HepG2 (cell line): ENCODE measurements at regions not wholly inside any gene's neighbourhood (a gene's known extent, or its start where the extent isn't known, plus 50 kb on each side); places are given as distances from the start of the nearest gene placed in this dataset.

Experiments
- CBX5 ChIP-seq: sonication (generic); formaldehyde crosslinking; IDR thresholded peaks from 2 replicates; pipeline ENCODE4 v1.4.0; 2020; ENCODE audit warnings: missing genetic modification reagents, borderline replicate concordance
- ELF1 ChIP-seq: sonication (generic); formaldehyde crosslinking; IDR thresholded peaks from 2 replicates; pipeline ENCODE4 v1.4.0; 2020; ENCODE audit warnings: missing genetic modification reagents
- FOXP1 ChIP-seq, 2 experiments: fragments of 450-650 bp in 1 of 2; IDR thresholded peaks; 2 replicates each; pipeline ENCODE4 v1.6.1; 2017 to 2018; ENCODE audit warnings: antibody characterized with exemption in 1 of 2
- HNF1A ChIP-seq, 2 experiments: sonication (generic) in 1 of 2; formaldehyde crosslinking in 1 of 2; IDR thresholded peaks; 2 replicates each; pipeline versions ENCODE4 v1.4.0 to v1.6.1; 2016 to 2020; ENCODE audit warnings: borderline replicate concordance in 1 of 2, low read depth in 1 of 2, mild to moderate bottlenecking in 1 of 2, missing genetic modification reagents in 1 of 2
- HNF4A ChIP-seq: sonication (generic); formaldehyde crosslinking; IDR thresholded peaks from 2 replicates; pipeline ENCODE4 v1.4.0; 2020; ENCODE audit warnings: missing genetic modification reagents
- MNT ChIP-seq: fragments of 450-650 bp; IDR thresholded peaks from 2 replicates; pipeline ENCODE4 v1.6.1; 2016
- NR1H2 ChIP-seq: sonication (generic); formaldehyde crosslinking; IDR thresholded peaks from 2 replicates; pipeline ENCODE4 v1.8.1; 2022; ENCODE audit warnings: low read depth, missing genetic modification reagents, borderline replicate concordance
- PHB2 ChIP-seq: fragments of 450-650 bp; IDR thresholded peaks from 2 replicates; pipeline ENCODE4 v1.6.1; 2018; ENCODE audit not compliant: partially characterized antibody
- SNAI1 ChIP-seq: sonication (generic); formaldehyde crosslinking; IDR thresholded peaks from 2 replicates; pipeline ENCODE4 v1.5.0; 2020; ENCODE audit warnings: mild to moderate bottlenecking, missing genetic modification reagents, borderline replicate concordance
- SOX5 ChIP-seq: IDR thresholded peaks from 2 replicates; pipeline ENCODE4 v1.6.1; 2016; ENCODE audit warnings: borderline replicate concordance
- THRA ChIP-seq: sonication (generic); formaldehyde crosslinking; IDR thresholded peaks from 2 replicates; pipeline ENCODE4 v1.4.0; 2020; ENCODE audit warnings: missing genetic modification reagents, borderline replicate concordance
- TRAFD1 ChIP-seq: sonication (generic); formaldehyde crosslinking; IDR thresholded peaks from 2 replicates; pipeline ENCODE4 v1.5.1; 2020; ENCODE audit warnings: missing genetic modification reagents, mild to moderate bottlenecking, borderline replicate concordance
- WIZ ChIP-seq: sonication (generic); formaldehyde crosslinking; IDR thresholded peaks from 2 replicates; pipeline ENCODE4 v1.5.1; 2020; ENCODE audit warnings: mild to moderate bottlenecking, missing genetic modification reagents
- ZMYM3 ChIP-seq: sonication (generic); formaldehyde crosslinking; IDR thresholded peaks from 2 replicates; pipeline ENCODE4 v1.5.1; 2020; ENCODE audit warnings: mild to moderate bottlenecking, missing genetic modification reagents
- ZNF549 ChIP-seq: sonication (generic); formaldehyde crosslinking; IDR thresholded peaks from 2 replicates; pipeline ENCODE4 v1.5.0; 2020; ENCODE audit warnings: missing genetic modification reagents
- ZNF777 ChIP-seq: sonication (generic); formaldehyde crosslinking; IDR thresholded peaks from 2 replicates; pipeline ENCODE4 v1.4.0; 2020; ENCODE audit warnings: missing genetic modification reagents
- ZNF788 ChIP-seq: sonication (generic); formaldehyde crosslinking; IDR thresholded peaks from 2 replicates; pipeline ENCODE4 v1.5.0; 2020; ENCODE audit warnings: mild to moderate bottlenecking, missing genetic modification reagents, borderline replicate concordance
- ZNF792 ChIP-seq: IDR thresholded peaks from 2 replicates; pipeline ENCODE4 v1.6.1; 2016

DNA sequence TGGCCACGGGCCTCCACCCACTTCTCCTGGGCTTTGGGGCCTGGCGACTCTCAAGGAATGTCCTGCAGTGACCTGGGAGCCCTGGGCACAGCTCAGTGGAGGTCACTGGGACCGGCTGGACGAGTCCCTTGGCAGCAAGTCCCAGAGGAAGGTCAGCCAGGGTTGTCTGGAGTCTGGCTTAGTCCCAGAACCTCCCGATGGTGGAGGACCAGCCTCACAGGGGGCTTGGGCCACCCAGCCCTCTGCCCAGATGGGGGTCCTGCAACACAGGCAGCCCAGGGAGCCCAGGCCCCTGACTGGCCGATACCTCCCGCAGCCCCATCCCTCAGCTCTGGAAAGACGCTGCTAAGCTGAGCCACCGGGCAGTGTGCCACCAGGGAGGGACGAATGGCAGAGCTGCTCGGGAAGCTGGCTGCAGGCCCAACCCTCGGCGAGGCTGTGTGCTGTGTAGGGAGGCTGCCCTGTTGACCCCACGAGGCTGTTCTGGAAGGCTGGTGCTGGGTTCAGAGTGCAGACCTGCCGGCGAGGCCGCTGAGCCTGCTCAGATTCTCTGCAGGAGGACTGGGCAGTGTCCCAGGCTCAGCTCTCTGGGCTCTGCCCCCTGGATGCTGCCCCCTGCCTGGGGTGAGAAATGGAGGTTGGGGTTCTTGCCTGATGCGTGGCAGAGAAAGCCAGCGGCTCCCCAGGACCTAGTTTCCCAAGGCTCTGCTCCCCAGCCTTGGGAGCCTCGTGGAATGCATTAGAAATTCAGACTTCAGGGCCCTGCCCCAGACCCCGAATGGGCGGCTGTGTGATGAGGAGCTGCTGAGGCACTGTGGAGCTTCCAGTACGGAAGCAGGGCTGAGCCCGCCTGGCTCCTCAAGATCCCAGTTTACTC lies 61.7 kb downstream of the ADRA2C start (continued):
- TF ChIP-seq HNF1A (IDR thresholded peaks at IDR 0.05; ENCODE audit: low read depth) (no peak), HNF1A (CRISPR knock-in tag; IDR thresholded peaks at IDR 0.05; ENCODE audit: borderline replicate concordance) (peak; percentile 80), CBX5 (CRISPR knock-in tag) (peak; percentile 21; the same call in 1 of the 2 replicates), ZNF788 (CRISPR knock-in tag) (peak; percentile 90; the same call in 1 of the 2 replicates), WIZ (CRISPR knock-in tag) (no peak), ZNF549 (CRISPR knock-in tag) (no peak), FOXP1 (IDR thresholded peaks at IDR 0.05) (no peak), FOXP1 (CRISPR knock-in tag; IDR thresholded peaks at IDR 0.05) (peak; percentile 49; the same call in 1 of the 2 replicates), NR1H2 (CRISPR knock-in tag) (no peak), ZNF777 (CRISPR knock-in tag) (no peak), HNF4A (peak; percentile 97), ZNF792 (peak; percentile 32; the same call in 1 of the 2 replicates), SNAI1 (CRISPR knock-in tag) (peak; percentile 97; the same call in 1 of the 2 replicates), ZMYM3 (CRISPR knock-in tag) (peak; percentile 96), MNT (no peak), THRA (CRISPR knock-in tag) (peak; percentile 72), PHB2 (no peak), TRAFD1 (no peak), ELF1 (CRISPR knock-in tag) (no peak), SOX5 (CRISPR knock-in tag) (peak; percentile 54; the same call in 1 of the 2 replicates)
